H1 (cell line): ENCODE measurements at regions not wholly inside any gene's neighbourhood (a gene's known extent, or its start where the extent isn't known, plus 50 kb on each side); places are given as distances from the start of the nearest gene placed in this dataset.
A peak's percentile ranks its signal among the peaks of the same experiment; 100 is the strongest.

Experiments
- CTCF ChIA-PET: fragments of 300-600 bp; sonication (Branson Sonifier 250); formaldehyde crosslinking; loops from one replicate; lab custom pipeline; 2021; ENCODE audit not compliant: partially characterized antibody; lab: Charles Lee
- POLR2A ChIA-PET: fragments of 300-600 bp; sonication (Branson Sonifier 250); formaldehyde crosslinking; loops from one replicate; lab custom pipeline; 2021; ENCODE audit warnings: inconsistent platforms; ENCODE audit not compliant: partially characterized antibody; lab: Charles Lee
- DNase-seq, 2 experiments: peaks; one replicate each; pipeline versions ENCODE4 v3.0.0 to v3.0.0-alpha.2; 2010 to 2022; ENCODE audit warnings: low spot score in 2 of 2, low read depth in 1 of 2, mixed read lengths in 1 of 2
- FAIRE-seq: peaks from 2 replicates; lab custom pipeline; 2011; peaks lifted over from hg19 to GRCh38; lab: Jason Lieb, UNC
- H2AFZ ChIP-seq: 2 replicates; pipeline ENCODE4 v1.8.1; 2012; ENCODE audit warnings: low read length, inconsistent platforms
- H2AK5ac ChIP-seq: 2 replicates; pipeline ENCODE4 v1.6.1; 2013; ENCODE audit warnings: low read depth, low read length
- H2BK120ac ChIP-seq: replicated peaks from 2 replicates; pipeline ENCODE3; 2013; ENCODE audit warnings: low read depth, low read length, inconsistent platforms
- H2BK12ac ChIP-seq: 2 replicates; pipeline ENCODE4 v1.6.1; 2013; ENCODE audit warnings: low read depth, low read length
- H2BK15ac ChIP-seq: 2 replicates; pipeline ENCODE4 v1.6.1; 2013; ENCODE audit warnings: low read length
- H2BK20ac ChIP-seq: 2 replicates; pipeline ENCODE4 v1.6.1; 2013; ENCODE audit warnings: low read length
- H2BK5ac ChIP-seq: 2 replicates; pipeline ENCODE4 v1.6.1; 2013; ENCODE audit warnings: low read depth, low read length
- H3K14ac ChIP-seq: 2 replicates; pipeline ENCODE4 v1.6.1; 2013; ENCODE audit warnings: inconsistent platforms; ENCODE audit not compliant: insufficient read length
- H3K18ac ChIP-seq: 2 replicates; pipeline ENCODE4 v1.6.1; 2013; ENCODE audit warnings: low read length; ENCODE audit errors: extremely low read depth
- H3K23ac ChIP-seq: 2 replicates; pipeline ENCODE4 v1.6.1; 2013; ENCODE audit warnings: inconsistent platforms; ENCODE audit not compliant: insufficient read length
- H3K23me2 ChIP-seq: 2 replicates; pipeline ENCODE4 v1.6.1; 2013; ENCODE audit warnings: low read depth, low read length
- H3K27ac ChIP-seq: 2 replicates; pipeline ENCODE4 v1.6.1; 2011; ENCODE audit warnings: low read depth, low read length, inconsistent platforms
- H3K27me3 ChIP-seq, 4 experiments: replicated peaks in 1 of 4; 1 replicate in 1 of 4; 2 replicates in 3 of 4; pipeline versions ENCODE4 v1.6.1 to v1.8.1; 2011 to 2013; ENCODE audit warnings: low read length in 3 of 4, mild to moderate bottlenecking in 3 of 4, inconsistent platforms in 2 of 4, mixed read lengths in 2 of 4, moderate library complexity in 1 of 4; ENCODE audit not compliant: control insufficient read depth in 3 of 4, insufficient read depth in 3 of 4; ENCODE audit errors: extremely low read depth in 1 of 4
- H3K36me3 ChIP-seq, 4 experiments: 2 replicates each; pipeline versions ENCODE4 v1.6.1 to v1.8.1; 2011 to 2013; ENCODE audit warnings: mild to moderate bottlenecking in 4 of 4, low read length in 3 of 4, moderate library complexity in 2 of 4, control low read depth in 1 of 4, inconsistent platforms in 1 of 4; ENCODE audit not compliant: insufficient read depth in 4 of 4, control insufficient read depth in 2 of 4
- H3K4ac ChIP-seq: replicated peaks from 2 replicates; pipeline ENCODE3; 2013; ENCODE audit warnings: low read length, low read depth, mixed read lengths, inconsistent platforms; ENCODE audit not compliant: insufficient read length
- H3K4me1 ChIP-seq, 4 experiments: replicated peaks in 1 of 4; 1 replicate in 1 of 4; 2 replicates in 3 of 4; pipeline versions ENCODE4 v1.6.1 to v1.8.1; 2011 to 2013; ENCODE audit warnings: low read length in 3 of 4, inconsistent platforms in 2 of 4, mixed read lengths in 1 of 4; ENCODE audit not compliant: insufficient read depth in 4 of 4, control insufficient read depth in 3 of 4
- H3K4me2 ChIP-seq, 2 experiments: 2 replicates each; pipeline versions ENCODE4 v1.6.1 to v1.8.1; 2011 to 2013; ENCODE audit warnings: low read depth in 2 of 2, low read length in 2 of 2, control low read depth in 1 of 2, inconsistent platforms in 1 of 2, mild to moderate bottlenecking in 1 of 2; ENCODE audit not compliant: insufficient read depth in 1 of 2
- H3K4me3 ChIP-seq, 4 experiments: fragments of 200-600, 300-600 bp in 1 of 4; sonication (generic), shearing (Covaris generic), sonication (Bioruptor Twin) in 1 of 4; 2 replicates each; pipeline versions ENCODE4 v1.5.1 to v1.8.1; 2011 to 2016; ENCODE audit warnings: low read length in 4 of 4, low read depth in 3 of 4, control low read depth in 2 of 4, inconsistent platforms in 2 of 4, mild to moderate bottlenecking in 2 of 4, mixed read lengths in 1 of 4, moderate library complexity in 1 of 4; ENCODE audit not compliant: insufficient read depth in 2 of 4; ENCODE audit errors: extremely low read depth in 1 of 4
- H3K56ac ChIP-seq: replicated peaks from 2 replicates; pipeline ENCODE3; 2013; ENCODE audit warnings: low read depth, mild to moderate bottlenecking, mixed read lengths, low read length, inconsistent platforms; ENCODE audit not compliant: insufficient read length
- H3K79me1 ChIP-seq: 2 replicates; pipeline ENCODE4 v1.6.1; 2013; ENCODE audit warnings: low read depth, low read length, control low read depth
- H3K79me2 ChIP-seq, 2 experiments: 2 replicates each; pipeline versions ENCODE4 v1.6.1 to v1.8.1; 2012 to 2013; ENCODE audit warnings: low read length in 2 of 2, mild to moderate bottlenecking in 2 of 2, inconsistent platforms in 1 of 2; ENCODE audit not compliant: insufficient read depth in 2 of 2, control insufficient read depth in 1 of 2
- H3K9ac ChIP-seq, 4 experiments: replicated peaks in 1 of 4; 1 replicate in 1 of 4; 2 replicates in 3 of 4; pipeline versions ENCODE4 v1.6.1 to v1.8.1; 2011 to 2013; ENCODE audit warnings: low read depth in 3 of 4, low read length in 3 of 4, control low read depth in 2 of 4, mild to moderate bottlenecking in 2 of 4, moderate library complexity in 2 of 4, inconsistent platforms in 1 of 4; ENCODE audit errors: extremely low read depth in 1 of 4
- H3K9me3 ChIP-seq, 2 experiments: 2 replicates each; pipeline versions ENCODE4 v1.6.1 to v1.8.1; 2012 to 2013; ENCODE audit warnings: mild to moderate bottlenecking in 2 of 2, moderate library complexity in 2 of 2, control low read depth in 1 of 2, inconsistent platforms in 1 of 2, low read depth in 1 of 2, low read length in 1 of 2, mixed read lengths in 1 of 2; ENCODE audit not compliant: insufficient read depth in 2 of 2
- H4K20me1 ChIP-seq, 2 experiments: replicated peaks in 1 of 2; 2 replicates each; pipeline versions ENCODE3 to v1.8.1; 2011 to 2013; ENCODE audit warnings: inconsistent platforms in 2 of 2, low read length in 2 of 2, mild to moderate bottlenecking in 1 of 2; ENCODE audit not compliant: insufficient read depth in 2 of 2, control insufficient read depth in 1 of 2
- H4K5ac ChIP-seq: 2 replicates; pipeline ENCODE4 v1.6.1; 2013; ENCODE audit warnings: low read length, low read depth, mixed read lengths, inconsistent platforms; ENCODE audit not compliant: insufficient read length
- H4K8ac ChIP-seq: 2 replicates; pipeline ENCODE4 v1.8.0; 2013; ENCODE audit warnings: mild to moderate bottlenecking, moderate library complexity, low read length, inconsistent platforms; ENCODE audit not compliant: insufficient read depth; ENCODE audit errors: extremely low read depth
- H4K91ac ChIP-seq: replicated peaks from 2 replicates; pipeline ENCODE3; 2013; ENCODE audit warnings: low read length, mixed read lengths, inconsistent platforms; ENCODE audit not compliant: insufficient read length
- CBX8 ChIP-seq: fragments of 300-800, 300-1000 bp; sonication (generic); IDR thresholded peaks from 2 replicates; pipeline ENCODE4 v1.7.1; 2016; ENCODE audit warnings: low read depth, low read length, borderline replicate concordance
- FOSL1 ChIP-seq: IDR thresholded peaks from 2 replicates; pipeline ENCODE4 v1.6.1; 2011; ENCODE audit warnings: mild to moderate bottlenecking, low read depth, low read length, moderate library complexity; ENCODE audit not compliant: insufficient read depth
- PHF8 ChIP-seq: fragments of 200-600 bp; sonication (generic); conservative IDR thresholded peaks from 2 replicates; pipeline ENCODE4 v1.7.1; 2012; ENCODE audit warnings: low read depth, mild to moderate bottlenecking, inconsistent platforms, low read length, moderate library complexity
- POU5F1 ChIP-seq: IDR thresholded peaks from 2 replicates; pipeline ENCODE4 v1.6.1; 2011; ENCODE audit warnings: low read depth, mild to moderate bottlenecking, low read length, moderate library complexity
- RAD21 ChIP-seq, 2 experiments: IDR thresholded peaks in 1 of 2; conservative IDR thresholded peaks in 1 of 2; 2 replicates each; pipeline ENCODE4 v1.6.1; 2011; ENCODE audit warnings: low read depth in 2 of 2, low read length in 2 of 2, improper control_type of control experiment in 1 of 2, inconsistent platforms in 1 of 2, mild to moderate bottlenecking in 1 of 2, moderate library complexity in 1 of 2
- SIN3A ChIP-seq, 2 experiments: IDR thresholded peaks in 1 of 2; conservative IDR thresholded peaks in 1 of 2; 2 replicates each; pipeline ENCODE4 v1.6.1; 2011 to 2012; ENCODE audit warnings: low read length in 2 of 2, improper control_type of control experiment in 1 of 2, low read depth in 1 of 2, mild to moderate bottlenecking in 1 of 2
- SIX5 ChIP-seq: IDR thresholded peaks from 2 replicates; pipeline ENCODE4 v1.6.1; 2011; ENCODE audit warnings: mild to moderate bottlenecking, low read depth, low read length
- SUZ12 ChIP-seq: fragments of 200-600 bp; sonication (generic); IDR thresholded peaks from 2 replicates; pipeline ENCODE4 v1.6.1; 2012; ENCODE audit warnings: mild to moderate bottlenecking, inconsistent platforms, low read length, moderate library complexity, mixed read lengths
- USF2 ChIP-seq: IDR thresholded peaks from 2 replicates; pipeline ENCODE4 v1.6.1; 2011; ENCODE audit warnings: low read length, improper control_type of control experiment
- WGBS, 2 experiments: shearing (Covaris generic) in 1 of 2; methylation state at CpG; one replicate each; pipeline versions ENCODE4 v1.1.6 to v1.1.7; 2013 to 2015; ENCODE audit warnings: low lambda C conversion rate in 2 of 2, mixed read lengths in 2 of 2, inconsistent platforms in 1 of 2, low coverage in 1 of 2, missing lambda C conversion rate in 1 of 2; ENCODE audit not compliant: insufficient replicate concordance in 2 of 2, insufficient coverage in 1 of 2, insufficient read length in 1 of 2; ENCODE audit errors: extremely low coverage in 1 of 2, missing lambda C conversion rate in 1 of 2; 5-methylcytosine and 5-hydroxymethylcytosine counted together

GRCh38 chr4:127580891-127581290, 51.9 kb upstream of the INTU start:
- Histone ChIP-seq H3K36me3 (no peaks in the 10 kb centered on the region), H3K23me2 (no peaks in the 10 kb centered on the region), H3K4me3 (no peak overlapping the region), H2BK120ac (no peak overlapping the region), H3K14ac (no peak overlapping the region), H3K27ac (no peak overlapping the region), H3K4me2 (no peak overlapping the region), H4K20me1 (no peaks in the 10 kb centered on the region), H3K9me3 (no peaks in the 10 kb centered on the region), H3K9ac (no peak overlapping the region), H3K18ac (no peak overlapping the region), H2BK15ac (no peak overlapping the region), H4K5ac (no peak overlapping the region), H3K27me3 (no peaks in the 10 kb centered on the region), H3K23ac (no peak overlapping the region), H3K79me2 (no peaks in the 10 kb centered on the region), H4K91ac (no peak overlapping the region), H3K56ac (no peak overlapping the region), H2BK20ac (no peak overlapping the region), H2BK5ac (no peak overlapping the region), H4K8ac (peak overlapping the region; percentile 14; the same call in 1 of the 2 replicates), H3K4me1 (no peaks in the 10 kb centered on the region), H3K4ac (no peak overlapping the region), H2BK12ac (no peak overlapping the region), H2AFZ (no peak overlapping the region), H3K79me1 (no peaks in the 10 kb centered on the region), H2AK5ac (no peak overlapping the region)
- WGBS, 2 experiments: 72% methylated on average over 2 of the region's 2 CpGs; no CpG with 5 or more reads in 1 of the 2 experiments
- FAIRE-seq: no peak
- ChIA-PET POLR2A (no interaction called here), CTCF (interaction anchor here (0.5 to 1.4 kb wide), 4 partner anchors 27 to 187 kb away, joined by 3 read pairs; no protein-coding TSS in a partner anchor)
- DNase-seq: no peak
- TF ChIP-seq CBX8 (no peak), POU5F1 (no peak), PHF8 (no peak), FOSL1 (no peak), SIN3A (conservative IDR thresholded peaks at IDR 0.05 in 1 of 2, IDR thresholded peaks at IDR 0.05 in 1 of 2; ENCODE audit: low read depth in 1 of 2, low read length in 2 of 2) (no peak), SIX5 (no peak), USF2 (no peak), RAD21 (IDR thresholded peaks at IDR 0.05 in 1 of 2, conservative IDR thresholded peaks at IDR 0.05 in 1 of 2; ENCODE audit: low read depth in 2 of 2, low read length in 2 of 2) (no peak), SUZ12 (no peak)
